ENCODE measurements at regions not wholly inside any gene's neighbourhood (a gene's known extent, or its start where the extent isn't known, plus 50 kb on each side); places are given as distances from the start of the nearest gene placed in this dataset.
"Not testable (repeated sequence)": the region's sequence is repeated elsewhere in the genome, so short reads cannot be mapped to it uniquely, and the experiment has no call there.

DNA sequence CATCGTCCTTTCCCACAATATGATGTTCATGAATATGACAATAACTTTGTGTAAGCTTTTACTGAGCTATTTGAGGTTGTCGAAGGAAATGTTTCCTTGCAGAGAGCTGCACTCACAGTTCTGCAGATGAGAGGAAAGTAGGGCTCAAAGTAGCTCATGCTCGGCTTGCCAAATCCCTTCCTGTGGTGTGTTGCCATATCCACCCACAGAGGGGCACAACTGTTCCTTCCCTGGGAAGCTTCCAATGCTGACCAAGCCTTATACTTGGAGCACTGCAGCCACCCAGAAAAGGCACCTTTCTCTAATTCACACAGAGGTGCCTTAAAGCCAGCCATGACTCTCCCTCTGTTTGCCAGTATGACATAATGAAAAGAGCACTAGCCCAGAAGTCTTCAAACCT lies 390.3 kb downstream of the CAAP1 start:
- Histone ChIP-seq H3K36me3 (no peaks in the 10 kb centered on the region), H3K9me3 (no peaks in the 10 kb centered on the region), H3K4me3 (no peak overlapping the region), H3K27me3 (no peaks in the 10 kb centered on the region), H3K4me1 (no peaks in the 10 kb centered on the region), H3K27ac (no peak overlapping the region)
- WGBS, 2 donors, result 43 to 44% methylated on average over 3 of the region's 3 CpGs
- intact Hi-C loops (cut with DNase I), result no loop called here
- no peak for DNase-seq
- no peak for FAIRE-seq
- TF ChIP-seq, protein P1, sequence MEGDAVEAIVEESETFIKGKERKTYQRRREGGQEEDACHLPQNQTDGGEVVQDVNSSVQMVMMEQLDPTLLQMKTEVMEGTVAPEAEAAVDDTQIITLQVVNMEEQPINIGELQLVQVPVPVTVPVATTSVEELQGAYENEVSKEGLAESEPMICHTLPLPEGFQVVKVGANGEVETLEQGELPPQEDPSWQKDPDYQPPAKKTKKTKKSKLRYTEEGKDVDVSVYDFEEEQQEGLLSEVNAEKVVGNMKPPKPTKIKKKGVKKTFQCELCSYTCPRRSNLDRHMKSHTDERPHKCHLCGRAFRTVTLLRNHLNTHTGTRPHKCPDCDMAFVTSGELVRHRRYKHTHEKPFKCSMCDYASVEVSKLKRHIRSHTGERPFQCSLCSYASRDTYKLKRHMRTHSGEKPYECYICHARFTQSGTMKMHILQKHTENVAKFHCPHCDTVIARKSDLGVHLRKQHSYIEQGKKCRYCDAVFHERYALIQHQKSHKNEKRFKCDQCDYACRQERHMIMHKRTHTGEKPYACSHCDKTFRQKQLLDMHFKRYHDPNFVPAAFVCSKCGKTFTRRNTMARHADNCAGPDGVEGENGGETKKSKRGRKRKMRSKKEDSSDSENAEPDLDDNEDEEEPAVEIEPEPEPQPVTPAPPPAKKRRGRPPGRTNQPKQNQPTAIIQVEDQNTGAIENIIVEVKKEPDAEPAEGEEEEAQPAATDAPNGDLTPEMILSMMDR (IDR thresholded peaks at IDR 0.05), result no peak
- ATAC-seq, result no peak

GRCh38 chr9:26500471-26500870 lies 392.1 kb downstream of the CAAP1 start:
- Histone ChIP-seq H3K4me1 (no peaks in the 10 kb centered on the region), H3K4me3 (no peak overlapping the region), H3K9me3 (no peaks in the 10 kb centered on the region), H3K36me3 (no peaks in the 10 kb centered on the region), H3K27ac (no peak overlapping the region), H3K27me3 (no peaks in the 10 kb centered on the region)
- intact Hi-C loops (cut with DNase I), result no loop called here
- no peak for DNase-seq
- ATAC-seq, result no peak
- no peak for FAIRE-seq
- TF ChIP-seq, protein P1 (IDR thresholded peaks at IDR 0.05), result no peak
- WGBS, 2 donors, result 32 to 33% methylated on average over 3 of the region's 3 CpGs

DNA sequence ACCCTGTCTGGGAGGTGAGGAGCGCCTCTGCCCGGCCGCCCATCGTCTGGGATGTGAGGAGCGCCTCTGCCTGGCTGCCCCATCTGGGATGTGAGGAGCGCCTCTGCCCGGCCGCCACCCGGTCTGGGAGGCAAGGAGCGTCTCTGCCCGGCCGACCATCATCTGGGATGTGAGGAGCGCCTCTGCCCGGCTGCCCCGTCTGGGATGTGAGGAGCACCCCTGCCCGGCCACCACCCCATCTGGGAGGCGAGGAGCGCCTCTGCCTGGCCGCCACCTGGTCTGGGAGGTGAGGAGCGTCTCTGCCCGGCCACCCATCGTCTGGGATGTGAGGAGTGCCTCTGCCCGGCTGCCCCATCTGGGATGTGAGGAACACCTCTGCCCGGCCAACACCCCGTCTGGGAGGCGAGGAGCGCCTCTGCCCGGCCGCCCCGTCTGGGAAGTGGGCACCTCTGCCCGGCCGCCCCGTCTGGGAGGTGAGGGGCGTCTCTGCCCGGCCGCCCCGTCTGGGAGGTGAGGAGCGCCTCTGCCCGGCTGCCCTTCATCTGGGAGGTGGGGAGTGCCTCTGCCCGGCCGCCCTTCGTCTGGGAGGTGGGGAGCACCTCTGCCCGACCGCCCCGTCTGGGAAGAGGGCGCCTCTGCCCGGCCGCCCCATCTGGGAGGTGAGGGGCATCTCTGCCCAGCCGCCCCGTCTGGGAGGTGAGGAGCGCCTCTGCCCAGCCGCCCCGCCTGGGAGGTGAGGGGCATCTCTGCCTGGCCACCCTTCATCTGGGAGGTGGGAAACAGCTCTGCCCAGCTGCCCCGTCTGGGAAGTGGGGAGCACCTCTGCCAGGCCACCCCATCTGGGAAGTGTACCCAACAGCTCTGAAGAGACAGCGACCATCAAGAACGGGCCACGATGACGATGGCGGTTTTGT lies 399.7 kb downstream of the CAAP1 start:
- FAIRE-seq, H3K27me3 ChIP-seq, ATAC-seq, H3K4me1 ChIP-seq, H3K9me3 ChIP-seq, H3K27ac ChIP-seq, H3K36me3 ChIP-seq, H3K4me3 ChIP-seq: not testable (repeated sequence)
- WGBS, 2 donors, result 88% methylated on average over 51 to 59 of the region's 59 CpGs
- intact Hi-C loops (cut with DNase I), result loop anchor here in 1 of 3 donors (10.0 kb wide), 1 partner anchor 82 kb away; no protein-coding TSS in a partner anchor
- DNase-seq, result peak in 2 of 6 donors; percentile 11 to 69

DNA sequence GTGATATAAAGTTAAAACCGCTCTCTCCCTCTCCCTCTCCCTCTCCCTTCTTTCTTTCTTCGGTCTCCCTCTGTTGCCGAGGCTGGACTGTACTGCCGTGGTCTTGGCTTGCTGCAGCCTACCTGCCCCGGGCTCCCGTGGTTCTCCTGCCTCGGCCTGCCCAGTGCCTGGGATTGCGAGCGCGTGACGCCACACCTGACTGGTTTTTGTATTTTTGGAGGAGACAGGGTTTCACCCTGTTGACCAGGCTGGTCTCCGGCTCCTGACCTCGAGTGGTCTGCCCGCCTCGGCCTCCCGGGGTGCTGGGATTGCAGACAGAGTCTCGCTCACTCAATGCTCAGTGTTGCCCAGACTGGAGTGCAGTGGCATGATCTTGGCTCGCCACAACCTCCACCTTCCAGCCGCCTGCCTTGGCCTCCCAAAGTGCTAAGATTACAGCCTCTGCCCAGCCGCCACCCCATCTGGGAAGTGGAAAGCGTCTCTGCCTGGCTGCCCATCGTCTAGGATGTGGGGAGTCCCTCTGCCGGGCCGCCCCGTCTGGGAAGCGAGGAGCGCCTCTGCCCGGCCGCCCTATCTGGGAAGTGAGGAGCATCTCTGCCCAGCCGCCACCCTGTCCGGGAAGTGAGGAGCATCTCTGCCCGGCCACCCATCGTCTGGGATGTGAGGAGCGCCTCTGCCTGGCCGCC lies 400.5 kb downstream of the CAAP1 start:
- ATAC-seq, H3K4me1 ChIP-seq, H3K4me3 ChIP-seq, H3K9me3 ChIP-seq, H3K27ac ChIP-seq, FAIRE-seq, H3K27me3 ChIP-seq, H3K36me3 ChIP-seq: not testable (repeated sequence)
- intact Hi-C loops (cut with DNase I), result loop anchor here in 1 of 3 donors (10.0 kb wide), 1 partner anchor 83 kb away; no protein-coding TSS in a partner anchor
- WGBS, 2 donors, result 82 to 91% methylated on average over 35 of the region's 35 CpGs
- peak in 1 of 6 donors; percentile 54 for DNase-seq

DNA sequence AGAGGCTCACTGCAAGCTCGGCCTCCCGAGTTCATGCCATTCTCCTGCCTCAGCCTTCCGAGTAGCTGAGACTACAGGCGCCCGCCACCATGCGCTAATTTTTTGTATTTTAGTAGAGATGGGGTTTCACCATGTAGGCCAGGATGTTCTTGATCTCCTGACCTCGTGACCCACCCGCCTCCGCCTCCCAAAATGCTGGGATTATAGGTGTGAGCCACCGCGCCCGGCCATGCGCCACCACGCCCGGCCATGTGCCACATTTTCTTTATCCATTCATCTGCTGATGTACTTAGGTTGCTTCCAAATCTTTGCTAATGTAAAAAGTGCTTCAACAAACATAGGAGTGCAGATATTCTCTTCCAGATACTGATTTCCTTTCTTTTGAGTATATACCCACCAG lies 408.6 kb downstream of the CAAP1 start:
- H3K4me3 ChIP-seq, result no peak overlapping the region
- DNase-seq (peak in 1 of 6 donors; percentile 6), FAIRE-seq (no peak), ATAC-seq (no peak)
- H3K27ac ChIP-seq, result no peak overlapping the region
- no peaks in the 10 kb centered on the region for H3K36me3 ChIP-seq
- 78 to 86% methylated on average over 15 of the region's 15 CpGs for WGBS, 2 donors
- no peaks in the 10 kb centered on the region for H3K4me1 ChIP-seq
- no peaks in the 10 kb centered on the region for H3K27me3 ChIP-seq
- no peaks in the 10 kb centered on the region for H3K9me3 ChIP-seq
- intact Hi-C loops (cut with DNase I), result no loop called here
- TF ChIP-seq, protein P1 (IDR thresholded peaks at IDR 0.05), result no peak

Measured in pancreas (tissue), 10 donors.